ENCODE measurements at regions not wholly inside any gene's neighbourhood (a gene's known extent, or its start where the extent isn't known, plus 50 kb on each side); places are given as distances from the start of the nearest gene placed in this dataset.

DNA sequence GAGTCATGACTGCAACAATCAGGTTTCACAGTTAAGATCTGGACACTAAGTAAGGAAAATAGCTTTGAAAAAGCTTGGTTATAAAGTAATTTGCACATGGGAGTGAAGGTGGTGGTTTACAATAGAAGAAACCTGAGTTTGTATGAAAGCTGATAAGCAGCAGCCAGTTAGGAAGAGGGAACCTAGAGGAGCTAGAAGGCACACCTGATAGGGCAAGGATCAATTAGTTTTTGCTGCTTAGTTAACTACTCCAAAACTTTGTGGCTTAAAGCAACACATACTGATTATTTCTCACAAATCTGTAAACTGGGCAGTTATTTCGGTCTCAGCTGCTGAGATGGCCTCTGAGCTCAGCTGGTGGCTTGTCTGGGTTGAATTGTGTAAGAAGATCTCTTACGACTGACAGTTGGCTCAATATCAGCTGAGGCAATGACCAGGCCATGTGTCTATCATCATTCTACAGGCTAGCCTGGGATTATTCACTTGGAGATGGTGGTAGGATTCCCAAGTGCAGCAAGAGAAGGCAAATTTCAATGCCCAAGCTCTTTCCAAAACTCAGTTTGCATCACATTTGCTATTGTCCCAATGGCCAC, 255.0 kb upstream of the PITX2 start:
- ChIA-PET CTCF (no interaction called here), RAD21 (ENCODE audit: unreplicated experiment) (no interaction called here), POLR2A (no interaction called here), SMC1A (ENCODE audit: uncharacterized antibody, unreplicated experiment) (interaction anchor here (1.4 kb wide), 1 partner anchor 12 kb away, joined by 4 read pairs; no protein-coding TSS in a partner anchor)
- FAIRE-seq (no peak), ATAC-seq (no peak), DNase-seq (ENCODE audit: low read depth, low spot score) (no peak)
- Histone ChIP-seq H3K4me2 (ENCODE audit: control insufficient read depth, insufficient read depth) (no peak overlapping the region), H3K27ac (ENCODE audit: control insufficient read depth, insufficient read depth) (no peak overlapping the region), H3K4me3 (no peak overlapping the region), H3K36me3 (ENCODE audit: control insufficient read depth in 2 of 2, insufficient read depth in 2 of 2, low read length in 1 of 2) (no peaks in the 10 kb centered on the region), H3K79me2 (ENCODE audit: control insufficient read depth, insufficient read depth, low read length) (no peaks in the 10 kb centered on the region), H4K20me1 (ENCODE audit: control insufficient read depth, insufficient read depth) (no peaks in the 10 kb centered on the region), H3K27me3 (replicated peaks in 1 of 2; ENCODE audit: control insufficient read depth in 2 of 2, insufficient read depth in 2 of 2, low read length in 1 of 2) (no peaks in the 10 kb centered on the region; a peak in 1 of 4 replicates), H2AFZ (ENCODE audit: control insufficient read depth, low read depth, low read length) (no peak overlapping the region), H3K4me1 (ENCODE audit: control insufficient read depth, insufficient read depth, low read length) (no peaks in the 10 kb centered on the region), H3K9ac (ENCODE audit: control insufficient read depth, insufficient read depth, low read length) (no peak overlapping the region), H3K9me3 (replicated peaks; ENCODE audit: control insufficient read depth, insufficient read depth, low read length) (no peaks in the 10 kb centered on the region)
- 0% methylated on average over 2 of the region's 2 CpGs for WGBS (ENCODE audit: insufficient coverage, insufficient replicate concordance, low lambda C conversion rate, missing lambda C conversion rate)
- BruUV-seq (replicated peaks) = no TSS peak
- in situ Hi-C loops (cut with MboI) (no loop called here), intact Hi-C loops (cut with micrococcal nuclease; ENCODE audit: unreplicated experiment) (no loop called here)
- no peak for TF ChIP-seq NR2F1 (conservative IDR thresholded peaks at IDR 0.05)
- TF ChIP-seq, protein P1, sequence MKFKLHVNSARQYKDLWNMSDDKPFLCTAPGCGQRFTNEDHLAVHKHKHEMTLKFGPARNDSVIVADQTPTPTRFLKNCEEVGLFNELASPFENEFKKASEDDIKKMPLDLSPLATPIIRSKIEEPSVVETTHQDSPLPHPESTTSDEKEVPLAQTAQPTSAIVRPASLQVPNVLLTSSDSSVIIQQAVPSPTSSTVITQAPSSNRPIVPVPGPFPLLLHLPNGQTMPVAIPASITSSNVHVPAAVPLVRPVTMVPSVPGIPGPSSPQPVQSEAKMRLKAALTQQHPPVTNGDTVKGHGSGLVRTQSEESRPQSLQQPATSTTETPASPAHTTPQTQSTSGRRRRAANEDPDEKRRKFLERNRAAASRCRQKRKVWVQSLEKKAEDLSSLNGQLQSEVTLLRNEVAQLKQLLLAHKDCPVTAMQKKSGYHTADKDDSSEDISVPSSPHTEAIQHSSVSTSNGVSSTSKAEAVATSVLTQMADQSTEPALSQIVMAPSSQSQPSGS (IDR thresholded peaks at IDR 0.05; ENCODE audit: low read length) = no peak
- TF ChIP-seq, protein P2, sequence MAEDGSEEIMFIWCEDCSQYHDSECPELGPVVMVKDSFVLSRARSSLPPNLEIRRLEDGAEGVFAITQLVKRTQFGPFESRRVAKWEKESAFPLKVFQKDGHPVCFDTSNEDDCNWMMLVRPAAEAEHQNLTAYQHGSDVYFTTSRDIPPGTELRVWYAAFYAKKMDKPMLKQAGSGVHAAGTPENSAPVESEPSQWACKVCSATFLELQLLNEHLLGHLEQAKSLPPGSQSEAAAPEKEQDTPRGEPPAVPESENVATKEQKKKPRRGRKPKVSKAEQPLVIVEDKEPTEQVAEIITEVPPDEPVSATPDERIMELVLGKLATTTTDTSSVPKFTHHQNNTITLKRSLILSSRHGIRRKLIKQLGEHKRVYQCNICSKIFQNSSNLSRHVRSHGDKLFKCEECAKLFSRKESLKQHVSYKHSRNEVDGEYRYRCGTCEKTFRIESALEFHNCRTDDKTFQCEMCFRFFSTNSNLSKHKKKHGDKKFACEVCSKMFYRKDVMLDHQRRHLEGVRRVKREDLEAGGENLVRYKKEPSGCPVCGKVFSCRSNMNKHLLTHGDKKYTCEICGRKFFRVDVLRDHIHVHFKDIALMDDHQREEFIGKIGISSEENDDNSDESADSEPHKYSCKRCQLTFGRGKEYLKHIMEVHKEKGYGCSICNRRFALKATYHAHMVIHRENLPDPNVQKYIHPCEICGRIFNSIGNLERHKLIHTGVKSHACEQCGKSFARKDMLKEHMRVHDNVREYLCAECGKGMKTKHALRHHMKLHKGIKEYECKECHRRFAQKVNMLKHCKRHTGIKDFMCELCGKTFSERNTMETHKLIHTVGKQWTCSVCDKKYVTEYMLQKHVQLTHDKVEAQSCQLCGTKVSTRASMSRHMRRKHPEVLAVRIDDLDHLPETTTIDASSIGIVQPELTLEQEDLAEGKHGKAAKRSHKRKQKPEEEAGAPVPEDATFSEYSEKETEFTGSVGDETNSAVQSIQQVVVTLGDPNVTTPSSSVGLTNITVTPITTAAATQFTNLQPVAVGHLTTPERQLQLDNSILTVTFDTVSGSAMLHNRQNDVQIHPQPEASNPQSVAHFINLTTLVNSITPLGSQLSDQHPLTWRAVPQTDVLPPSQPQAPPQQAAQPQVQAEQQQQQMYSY (CRISPR knock-in tag; IDR thresholded peaks at IDR 0.05) = no peak
- TF ChIP-seq TCF7 (IDR thresholded peaks at IDR 0.05; ENCODE audit: borderline replicate concordance) = no peak
- TF ChIP-seq SMAD5 (IDR thresholded peaks at IDR 0.05; ENCODE audit: low read depth) = no peak
- TF ChIP-seq HDGF (IDR thresholded peaks at IDR 0.05) = no peak
- TF ChIP-seq SP1 (IDR thresholded peaks at IDR 0.05; ENCODE audit: low read depth, low read length) = no peak
- no peak for TF ChIP-seq SREBF1 (IDR thresholded peaks at IDR 0.05; ENCODE audit: low read length)
- no peak for TF ChIP-seq RAD51 (IDR thresholded peaks at IDR 0.05)
- TF ChIP-seq MTA3 (IDR thresholded peaks at IDR 0.05; ENCODE audit: borderline replicate concordance, low read length) = no peak
- no peak for TF ChIP-seq ZNF274 (IDR thresholded peaks at IDR 0.05; ENCODE audit: insufficient read depth, insufficient read length)
- TF ChIP-seq NFIC (IDR thresholded peaks at IDR 0.05; ENCODE audit: low read depth, low read length) = no peak
- TF ChIP-seq HCFC1 (IDR thresholded peaks at IDR 0.05; ENCODE audit: low read length) = no peak
- TF ChIP-seq RELA (IDR thresholded peaks at IDR 0.05; ENCODE audit: borderline replicate concordance, partially characterized antibody) = no peak
- TF ChIP-seq, protein P3, sequence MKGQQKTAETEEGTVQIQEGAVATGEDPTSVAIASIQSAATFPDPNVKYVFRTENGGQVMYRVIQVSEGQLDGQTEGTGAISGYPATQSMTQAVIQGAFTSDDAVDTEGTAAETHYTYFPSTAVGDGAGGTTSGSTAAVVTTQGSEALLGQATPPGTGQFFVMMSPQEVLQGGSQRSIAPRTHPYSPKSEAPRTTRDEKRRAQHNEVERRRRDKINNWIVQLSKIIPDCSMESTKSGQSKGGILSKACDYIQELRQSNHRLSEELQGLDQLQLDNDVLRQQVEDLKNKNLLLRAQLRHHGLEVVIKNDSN (IDR thresholded peaks at IDR 0.05; ENCODE audit: borderline replicate concordance, extremely low read length, insufficient read depth, low read depth, low read length) = no peak
- TF ChIP-seq MYB (IDR thresholded peaks at IDR 0.05; ENCODE audit: borderline replicate concordance, low read depth, low read length) = no peak
- TF ChIP-seq BMI1 (IDR thresholded peaks at IDR 0.05; ENCODE audit: borderline replicate concordance) = no peak
- no peak for TF ChIP-seq ZNF622 (IDR thresholded peaks at IDR 0.05)
- no peak for TF ChIP-seq NFXL1 (IDR thresholded peaks at IDR 0.05; ENCODE audit: borderline replicate concordance)
- TF ChIP-seq SUPT20H (IDR thresholded peaks at IDR 0.05; ENCODE audit: borderline replicate concordance, control insufficient read depth, low read depth, low read length) = no peak
